A549 (cell line): ENCODE measurements at regions not wholly inside any gene's neighbourhood (a gene's known extent, or its start where the extent isn't known, plus 50 kb on each side); places are given as distances from the start of the nearest gene placed in this dataset.

Experiments
- EP300 ChIP-seq, 2 experiments: fragments of >200 bp; sonication (Bioruptor Twin); formaldehyde crosslinking; IDR thresholded peaks; 2 replicates in 1 of 2; 3 replicates in 1 of 2; pipeline ENCODE4 v1.6.1; 2016 to 2017
- RFX5 ChIP-seq: fragments of 450-650 bp; IDR thresholded peaks from 2 replicates; pipeline ENCODE4 v1.7.1; 2014; ENCODE audit warnings: antibody characterized with exemption, mild to moderate bottlenecking, moderate library complexity
- ZC3H11A ChIP-seq: fragments of 450-650 bp; IDR thresholded peaks from 2 replicates; pipeline ENCODE4 v1.6.1; 2014; ENCODE audit warnings: antibody characterized with exemption, mild to moderate bottlenecking
- TF ChIP-seq, protein P1 (sequence below): fragments of 250-450 bp; sonication (Bioruptor Pico); IDR thresholded peaks from 2 replicates; pipeline ENCODE4 v1.5.0; 2021; ENCODE audit warnings: mild to moderate bottlenecking, moderate library complexity, borderline replicate concordance
- TF ChIP-seq, protein P2 (sequence below): fragments of 200-600 bp; sonication (generic); IDR thresholded peaks from 2 replicates; pipeline ENCODE4 v1.6.1; 2016; ENCODE audit warnings: antibody characterized with exemption, mild to moderate bottlenecking, moderate library complexity
- TF ChIP-seq, protein P3 (sequence below): fragments of >200 bp; sonication (Bioruptor Twin); formaldehyde crosslinking; IDR thresholded peaks from 3 replicates; pipeline ENCODE4 v1.5.1; 2016

DNA sequence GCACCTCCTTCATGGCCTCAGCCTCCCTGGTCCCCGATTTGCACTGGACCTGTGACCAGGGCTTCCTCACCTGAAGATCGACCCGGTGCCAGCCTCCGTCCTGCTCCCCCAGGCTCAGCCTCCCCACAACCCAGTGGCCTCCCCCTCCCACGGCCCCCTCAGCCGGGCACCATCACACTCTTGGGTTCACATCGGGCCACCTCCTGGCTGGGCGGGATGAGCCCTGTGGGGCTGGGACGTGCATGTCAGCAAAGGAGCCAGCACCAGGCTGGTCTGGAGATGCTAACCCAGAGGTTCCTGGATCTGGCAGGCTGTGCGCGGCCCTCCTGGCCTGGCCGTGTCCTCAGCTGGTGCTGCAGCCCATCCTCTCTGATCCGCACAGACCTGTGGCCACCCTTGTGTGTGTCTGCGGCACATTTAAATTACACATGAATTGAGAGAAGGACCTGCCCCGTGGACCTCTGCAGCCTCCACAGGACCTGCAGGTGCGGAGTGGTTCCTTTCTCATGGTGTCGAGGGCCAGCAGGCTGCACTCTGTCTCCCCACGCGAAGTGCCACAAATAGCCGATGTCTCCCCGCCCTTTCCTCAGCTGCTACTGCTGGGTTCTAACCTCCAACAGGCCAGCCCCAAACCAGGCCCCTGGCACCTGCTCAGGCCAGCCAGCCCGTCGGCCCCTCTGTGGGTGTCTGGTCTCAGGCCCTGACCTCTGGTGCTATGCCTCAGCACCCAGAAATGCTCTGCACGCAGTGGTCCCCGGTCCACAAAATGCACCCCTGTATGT, 237.5 kb downstream of the ERMARD start:
- TF ChIP-seq, protein P1, sequence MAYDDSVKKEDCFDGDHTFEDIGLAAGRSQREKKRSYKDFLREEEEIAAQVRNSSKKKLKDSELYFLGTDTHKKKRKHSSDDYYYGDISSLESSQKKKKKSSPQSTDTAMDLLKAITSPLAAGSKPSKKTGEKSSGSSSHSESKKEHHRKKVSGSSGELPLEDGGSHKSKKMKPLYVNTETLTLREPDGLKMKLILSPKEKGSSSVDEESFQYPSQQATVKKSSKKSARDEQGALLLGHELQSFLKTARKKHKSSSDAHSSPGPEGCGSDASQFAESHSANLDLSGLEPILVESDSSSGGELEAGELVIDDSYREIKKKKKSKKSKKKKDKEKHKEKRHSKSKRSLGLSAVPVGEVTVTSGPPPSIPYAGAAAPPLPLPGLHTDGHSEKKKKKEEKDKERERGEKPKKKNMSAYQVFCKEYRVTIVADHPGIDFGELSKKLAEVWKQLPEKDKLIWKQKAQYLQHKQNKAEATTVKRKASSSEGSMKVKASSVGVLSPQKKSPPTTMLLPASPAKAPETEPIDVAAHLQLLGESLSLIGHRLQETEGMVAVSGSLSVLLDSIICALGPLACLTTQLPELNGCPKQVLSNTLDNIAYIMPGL (CRISPR knock-in tag) = no peak
- TF ChIP-seq, protein P2, sequence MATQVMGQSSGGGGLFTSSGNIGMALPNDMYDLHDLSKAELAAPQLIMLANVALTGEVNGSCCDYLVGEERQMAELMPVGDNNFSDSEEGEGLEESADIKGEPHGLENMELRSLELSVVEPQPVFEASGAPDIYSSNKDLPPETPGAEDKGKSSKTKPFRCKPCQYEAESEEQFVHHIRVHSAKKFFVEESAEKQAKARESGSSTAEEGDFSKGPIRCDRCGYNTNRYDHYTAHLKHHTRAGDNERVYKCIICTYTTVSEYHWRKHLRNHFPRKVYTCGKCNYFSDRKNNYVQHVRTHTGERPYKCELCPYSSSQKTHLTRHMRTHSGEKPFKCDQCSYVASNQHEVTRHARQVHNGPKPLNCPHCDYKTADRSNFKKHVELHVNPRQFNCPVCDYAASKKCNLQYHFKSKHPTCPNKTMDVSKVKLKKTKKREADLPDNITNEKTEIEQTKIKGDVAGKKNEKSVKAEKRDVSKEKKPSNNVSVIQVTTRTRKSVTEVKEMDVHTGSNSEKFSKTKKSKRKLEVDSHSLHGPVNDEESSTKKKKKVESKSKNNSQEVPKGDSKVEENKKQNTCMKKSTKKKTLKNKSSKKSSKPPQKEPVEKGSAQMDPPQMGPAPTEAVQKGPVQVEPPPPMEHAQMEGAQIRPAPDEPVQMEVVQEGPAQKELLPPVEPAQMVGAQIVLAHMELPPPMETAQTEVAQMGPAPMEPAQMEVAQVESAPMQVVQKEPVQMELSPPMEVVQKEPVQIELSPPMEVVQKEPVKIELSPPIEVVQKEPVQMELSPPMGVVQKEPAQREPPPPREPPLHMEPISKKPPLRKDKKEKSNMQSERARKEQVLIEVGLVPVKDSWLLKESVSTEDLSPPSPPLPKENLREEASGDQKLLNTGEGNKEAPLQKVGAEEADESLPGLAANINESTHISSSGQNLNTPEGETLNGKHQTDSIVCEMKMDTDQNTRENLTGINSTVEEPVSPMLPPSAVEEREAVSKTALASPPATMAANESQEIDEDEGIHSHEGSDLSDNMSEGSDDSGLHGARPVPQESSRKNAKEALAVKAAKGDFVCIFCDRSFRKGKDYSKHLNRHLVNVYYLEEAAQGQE = no peak
- TF ChIP-seq, protein P3, sequence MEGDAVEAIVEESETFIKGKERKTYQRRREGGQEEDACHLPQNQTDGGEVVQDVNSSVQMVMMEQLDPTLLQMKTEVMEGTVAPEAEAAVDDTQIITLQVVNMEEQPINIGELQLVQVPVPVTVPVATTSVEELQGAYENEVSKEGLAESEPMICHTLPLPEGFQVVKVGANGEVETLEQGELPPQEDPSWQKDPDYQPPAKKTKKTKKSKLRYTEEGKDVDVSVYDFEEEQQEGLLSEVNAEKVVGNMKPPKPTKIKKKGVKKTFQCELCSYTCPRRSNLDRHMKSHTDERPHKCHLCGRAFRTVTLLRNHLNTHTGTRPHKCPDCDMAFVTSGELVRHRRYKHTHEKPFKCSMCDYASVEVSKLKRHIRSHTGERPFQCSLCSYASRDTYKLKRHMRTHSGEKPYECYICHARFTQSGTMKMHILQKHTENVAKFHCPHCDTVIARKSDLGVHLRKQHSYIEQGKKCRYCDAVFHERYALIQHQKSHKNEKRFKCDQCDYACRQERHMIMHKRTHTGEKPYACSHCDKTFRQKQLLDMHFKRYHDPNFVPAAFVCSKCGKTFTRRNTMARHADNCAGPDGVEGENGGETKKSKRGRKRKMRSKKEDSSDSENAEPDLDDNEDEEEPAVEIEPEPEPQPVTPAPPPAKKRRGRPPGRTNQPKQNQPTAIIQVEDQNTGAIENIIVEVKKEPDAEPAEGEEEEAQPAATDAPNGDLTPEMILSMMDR = no peak
- no peak for TF ChIP-seq ZC3H11A
- TF ChIP-seq EP300 (IDR thresholded peaks at IDR 0.05) = no peak
- no peak for TF ChIP-seq RFX5
